ENCODE measurements at regions not wholly inside any gene's neighbourhood (a gene's known extent, or its start where the extent isn't known, plus 50 kb on each side); places are given as distances from the start of the nearest gene placed in this dataset.

DNA sequence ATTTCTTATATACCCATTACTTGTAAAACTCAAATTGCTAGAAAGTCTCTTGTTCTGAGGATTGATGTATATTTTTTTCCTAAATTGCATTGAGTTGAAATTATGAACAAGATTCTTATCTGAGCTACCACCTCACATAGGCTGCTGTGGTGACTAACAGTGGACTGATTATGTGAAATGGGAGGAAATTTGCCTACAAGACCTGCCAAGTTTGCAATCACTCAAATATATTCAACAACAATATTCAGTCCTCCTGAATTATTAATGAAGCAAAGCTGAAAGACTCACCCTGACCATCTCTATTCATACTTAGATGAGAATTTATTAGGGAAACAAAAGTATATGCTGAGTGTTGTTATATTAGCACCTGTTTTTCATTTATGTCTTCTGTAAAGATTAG, 412.6 kb upstream of the SEMA6D start:
- no peak for DNase-seq (ENCODE audit: low read depth)

DNA sequence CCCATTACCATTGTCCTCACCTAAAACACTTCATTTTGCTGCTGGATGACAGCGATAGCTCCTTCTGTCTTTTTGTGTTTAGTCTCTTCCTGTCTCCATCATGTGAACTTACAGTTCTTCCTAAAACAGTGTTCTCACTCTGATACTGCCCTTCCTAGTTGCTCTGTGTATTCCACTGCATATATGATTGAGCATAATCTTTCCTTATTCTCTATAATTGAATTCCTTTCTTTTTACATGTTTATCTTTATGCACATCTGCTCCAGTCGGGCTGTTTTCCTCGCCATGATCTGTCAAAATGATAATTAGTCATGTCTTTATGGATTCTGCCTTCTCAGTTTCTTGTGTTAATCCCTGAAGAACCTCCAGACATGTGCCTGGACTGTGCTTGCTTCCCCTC, 405.1 kb upstream of the SEMA6D start:
- DNase-seq (ENCODE audit: low read depth), result no peak

DNA sequence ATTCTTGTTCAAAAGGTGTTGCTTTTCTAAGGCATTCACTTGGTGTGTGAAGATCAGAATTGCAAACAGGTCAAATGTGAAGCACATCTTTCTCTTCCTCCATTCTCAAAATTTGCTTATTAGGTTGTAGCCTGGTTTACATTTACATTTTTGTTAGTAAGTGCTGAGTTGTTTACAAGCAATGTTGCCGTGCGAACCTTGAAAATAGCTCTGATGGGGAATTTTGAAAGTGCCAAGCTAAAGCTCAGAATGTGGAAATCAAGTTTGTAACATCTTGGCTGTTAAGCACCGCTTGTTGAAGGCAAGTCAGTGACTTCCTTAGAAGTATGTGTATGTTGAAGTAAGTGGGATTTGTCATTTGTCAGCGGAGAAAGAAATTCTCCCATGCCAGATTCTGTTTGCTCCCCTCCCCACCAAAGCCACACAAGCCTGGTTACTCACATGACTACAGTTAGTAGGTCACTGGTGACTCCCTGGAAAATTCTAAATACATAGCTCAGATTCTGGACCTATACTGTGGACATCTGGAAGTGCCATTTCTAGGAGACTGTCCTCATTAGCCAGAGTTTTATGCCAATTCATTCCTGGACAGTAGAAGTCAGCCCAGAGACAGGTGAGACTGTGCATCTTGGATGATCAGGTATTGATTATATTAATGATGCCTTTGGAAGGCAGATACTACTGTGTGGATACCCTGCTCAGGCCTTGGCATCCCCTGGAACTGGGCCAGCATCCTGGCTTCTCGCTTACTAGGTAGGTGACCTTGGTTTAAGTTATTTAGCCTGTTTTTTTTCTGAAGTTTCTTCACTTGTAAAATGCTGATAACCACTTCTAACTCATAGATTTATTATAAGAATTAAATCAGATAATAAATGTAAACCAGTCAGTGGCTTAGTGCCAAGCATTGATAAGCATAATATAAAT, 390.6 kb upstream of the SEMA6D start:
- no peak for DNase-seq (ENCODE audit: low read depth)

DNA sequence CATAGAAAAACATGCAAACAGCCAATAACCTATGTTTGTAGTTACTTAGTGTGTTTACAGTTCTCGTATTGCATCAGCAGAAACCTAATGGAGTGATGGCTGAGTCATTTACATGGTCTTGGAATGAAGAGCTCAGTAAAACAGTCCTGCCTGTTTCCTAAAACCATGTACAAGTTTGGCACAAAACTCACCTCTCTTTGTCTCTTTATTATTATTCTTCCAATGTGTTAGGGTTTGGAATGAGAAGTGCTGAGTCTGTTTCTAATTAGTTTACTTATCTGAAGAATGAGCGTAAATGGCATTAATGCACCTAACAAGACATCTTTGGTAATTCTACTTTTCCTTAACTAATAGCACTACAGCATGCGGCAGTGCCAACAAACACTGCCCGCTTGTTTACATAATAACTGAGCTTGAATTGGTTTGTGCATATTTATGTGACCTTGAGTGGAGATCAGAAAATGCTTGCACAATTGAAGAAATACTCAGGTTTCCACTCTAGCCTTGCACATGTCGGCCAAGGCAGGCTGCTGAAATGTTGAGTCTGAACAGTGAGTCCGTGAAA, 385.4 kb upstream of the SEMA6D start:
- peak; percentile 41 for DNase-seq (ENCODE audit: low read depth)

DNA sequence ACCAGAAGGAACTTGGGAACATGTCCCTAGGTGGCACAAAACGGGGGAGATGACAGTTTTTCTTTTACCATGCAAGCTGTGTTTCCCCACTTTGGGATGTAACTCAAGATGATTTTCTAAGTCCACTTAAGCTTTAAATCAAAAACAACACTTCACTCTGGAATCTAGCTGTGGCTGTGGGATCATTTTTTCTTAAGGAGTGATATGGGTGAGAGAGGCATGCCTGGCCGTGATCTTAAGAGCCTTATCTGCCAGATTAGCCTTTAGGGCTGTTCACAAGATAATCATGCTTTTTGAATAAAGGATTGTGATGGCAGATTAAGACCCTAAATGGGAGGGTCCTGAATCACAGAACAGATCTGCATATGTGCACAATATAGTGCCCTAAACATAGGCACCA, 384.8 kb upstream of the SEMA6D start:
- peak; percentile 16 for DNase-seq (ENCODE audit: low read depth)

DNA sequence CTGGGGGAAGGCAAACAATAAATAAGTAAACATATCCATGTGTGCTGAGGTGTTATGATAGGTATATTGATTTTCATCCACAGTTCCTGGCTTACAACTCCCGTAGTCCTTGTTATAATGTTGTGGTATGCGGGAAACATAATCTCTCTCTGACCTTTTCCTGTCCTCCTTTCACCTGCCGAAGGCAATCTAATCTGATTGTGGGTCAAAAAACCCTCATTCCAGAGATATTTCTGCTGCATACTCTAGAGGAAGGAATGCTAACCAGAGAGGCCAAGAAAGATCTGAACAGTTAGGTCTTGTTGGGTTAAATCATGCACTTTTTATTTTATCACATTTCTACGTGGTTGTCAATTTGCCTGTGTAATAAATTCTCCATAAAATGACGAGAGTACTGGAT, 383.6 kb upstream of the SEMA6D start:
- peak; percentile 37 for DNase-seq (ENCODE audit: low read depth)

DNA sequence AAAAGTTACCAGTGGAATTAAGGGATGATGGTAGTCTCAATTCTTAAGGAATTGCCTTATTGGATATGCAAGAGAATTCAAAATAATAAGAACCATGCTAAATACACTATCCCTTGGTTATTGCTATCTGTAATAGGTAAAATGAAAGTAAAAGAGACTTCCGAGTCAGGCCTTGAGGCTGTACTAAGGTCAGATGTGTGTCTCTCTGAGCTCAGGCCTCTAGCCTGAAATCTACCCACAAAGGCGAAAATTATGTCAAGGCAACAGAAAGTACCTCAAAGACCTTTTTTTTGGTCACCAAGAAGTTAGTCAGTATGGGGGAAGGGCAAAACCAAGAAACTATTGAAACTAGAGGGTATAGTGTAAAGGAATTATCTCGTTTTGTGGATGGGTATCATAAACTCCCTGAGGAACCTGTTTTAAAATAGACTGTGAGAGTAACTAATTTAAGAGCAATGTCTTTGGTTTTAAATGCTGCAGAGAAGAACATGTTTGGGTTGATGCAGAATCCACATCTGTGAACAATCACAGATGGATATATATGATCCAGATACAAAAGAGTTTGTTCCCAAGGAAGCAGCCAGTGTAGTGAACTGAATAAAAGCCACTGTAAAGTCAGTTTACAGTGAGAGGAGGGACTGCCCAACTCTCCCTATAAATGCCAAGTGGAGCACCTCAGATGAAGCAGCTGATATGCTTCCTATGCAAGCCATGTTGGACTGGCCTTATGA, 382.3 kb upstream of the SEMA6D start:
- DNase-seq (ENCODE audit: low read depth), result peak; percentile 1

DNA sequence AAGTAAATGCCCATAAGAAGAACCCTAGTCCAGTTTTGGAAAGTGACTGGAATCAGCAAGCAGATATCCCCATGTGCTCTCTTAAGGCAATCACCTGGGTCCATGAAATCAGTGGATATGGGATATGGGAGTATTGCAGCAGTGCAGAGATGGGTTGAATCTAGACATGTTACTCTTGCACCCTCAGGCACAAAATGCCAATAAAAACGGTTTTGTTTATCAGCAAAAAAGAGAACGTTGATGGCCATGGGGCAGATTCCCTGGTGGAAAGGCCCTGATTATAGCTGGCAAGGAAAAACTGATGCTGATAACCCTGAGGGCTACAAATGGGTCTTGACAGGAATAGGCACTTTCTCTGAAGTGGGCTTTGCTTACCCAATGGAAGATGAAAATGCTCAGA, 380.2 kb upstream of the SEMA6D start:
- no peak for DNase-seq (ENCODE audit: low read depth)

DNA sequence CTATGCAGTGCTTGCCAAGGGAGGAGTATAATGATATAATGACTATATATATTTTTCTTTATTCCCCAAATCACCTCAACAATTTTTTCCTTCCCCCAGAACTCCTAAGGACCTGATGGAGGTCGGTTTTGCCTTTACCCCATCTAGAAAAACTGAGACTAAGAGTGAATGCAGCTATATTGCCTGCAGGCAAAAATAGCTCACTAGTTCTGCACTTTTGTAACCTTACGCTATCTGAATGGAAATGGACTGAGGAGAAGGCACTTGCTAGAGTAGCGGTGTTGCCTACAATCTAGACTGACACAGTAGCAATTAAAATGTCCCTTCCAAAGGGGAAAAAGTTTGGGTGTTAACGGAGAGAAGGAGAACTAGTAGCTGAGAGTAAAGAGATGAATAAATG, 379.5 kb upstream of the SEMA6D start:
- DNase-seq (ENCODE audit: low read depth), result no peak

DNA sequence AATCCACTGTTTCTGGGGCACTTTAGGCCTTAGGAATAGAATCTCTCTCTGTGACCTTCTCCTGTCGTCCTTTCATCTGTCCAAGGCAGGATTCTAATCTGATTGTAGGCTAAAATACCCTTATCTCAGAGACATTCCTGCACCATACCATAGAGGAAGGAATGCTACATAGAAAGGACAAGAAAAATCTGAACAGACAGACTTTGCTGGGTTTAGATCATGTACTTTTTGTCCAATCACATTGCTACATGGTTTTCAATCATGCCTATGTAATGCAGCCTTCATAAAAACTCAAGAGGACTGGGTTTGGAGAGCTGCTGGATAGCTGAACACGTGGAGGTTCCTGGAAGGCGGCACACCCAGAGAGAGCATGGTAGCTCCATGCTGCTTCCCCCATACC, 378.5 kb upstream of the SEMA6D start:
- DNase-seq (ENCODE audit: low read depth), result no peak

DNA sequence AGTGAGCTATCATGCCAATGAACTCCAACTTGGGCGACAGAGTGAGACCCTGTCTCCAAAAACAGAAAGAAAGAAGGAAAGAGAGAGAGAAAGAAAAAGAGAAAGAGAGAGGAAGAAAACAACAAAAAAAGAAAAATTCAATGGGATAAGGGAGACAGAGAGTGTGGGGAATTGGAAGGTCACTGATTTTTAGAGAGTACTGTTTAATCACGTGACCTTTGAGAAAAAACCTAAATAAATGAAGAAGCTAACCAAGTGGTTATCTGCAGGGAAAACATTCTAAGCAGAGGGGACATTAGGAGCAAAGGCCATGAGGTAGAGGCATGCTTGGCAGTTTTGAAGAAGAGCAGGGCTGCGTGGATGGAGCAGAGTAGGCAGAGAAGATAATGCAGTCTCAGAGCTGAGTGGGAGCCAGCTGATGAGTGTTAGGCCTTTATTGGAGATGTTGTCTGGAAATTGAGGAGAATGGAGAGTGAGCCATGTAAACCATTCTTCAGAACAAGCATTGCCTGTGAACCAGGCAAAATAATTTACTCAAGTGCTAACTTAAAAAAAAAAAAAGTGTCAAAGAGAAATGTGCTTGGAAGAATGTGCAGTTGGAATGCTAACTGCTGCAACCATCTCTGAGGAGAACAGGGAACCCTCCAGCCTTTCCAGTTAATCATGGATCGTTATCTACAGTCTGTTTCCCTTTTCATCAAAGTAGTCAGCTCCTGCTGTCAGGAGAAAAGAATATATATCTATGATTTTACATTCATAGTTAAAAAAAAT, 377.3 kb upstream of the SEMA6D start:
- DNase-seq (ENCODE audit: low read depth), result no peak

DNA sequence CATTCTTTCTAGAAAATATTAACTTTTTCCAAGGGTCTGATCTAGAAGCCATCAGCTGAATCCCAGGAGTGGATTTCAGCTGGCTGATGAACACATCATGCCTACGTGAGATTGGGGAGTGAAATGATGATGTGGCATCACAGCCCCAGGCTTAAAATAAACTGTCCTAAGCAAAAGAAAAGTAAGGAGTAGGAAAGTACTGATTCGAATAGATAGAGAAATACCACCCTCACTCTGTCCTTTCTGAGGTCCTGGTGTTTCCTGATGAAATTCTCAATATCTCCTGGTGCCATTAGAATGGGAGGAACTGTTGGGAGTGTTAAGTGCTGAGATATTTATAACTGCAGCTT, 376.8 kb upstream of the SEMA6D start:
- no peak for DNase-seq (ENCODE audit: low read depth)

DNA sequence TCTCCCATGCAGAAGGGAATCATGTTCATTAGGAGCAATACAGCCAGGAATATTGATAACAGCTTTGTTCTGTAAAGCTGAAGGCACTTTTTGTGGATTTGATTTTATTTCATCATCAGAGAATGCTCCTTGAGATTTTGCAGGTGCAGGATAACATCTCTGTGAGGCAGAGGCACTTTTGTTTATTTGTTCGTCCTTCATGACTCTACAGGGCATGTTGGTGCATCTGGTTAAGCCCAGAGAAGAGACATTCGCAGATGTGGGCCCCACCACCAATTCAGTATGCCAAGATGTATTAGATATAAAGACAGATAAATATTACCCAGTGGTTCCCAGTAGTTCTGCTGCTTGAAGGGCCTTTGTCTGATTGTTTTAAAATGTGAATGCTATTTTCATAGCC, 368.1 kb upstream of the SEMA6D start:
- DNase-seq (ENCODE audit: low read depth), result no peak

DNA sequence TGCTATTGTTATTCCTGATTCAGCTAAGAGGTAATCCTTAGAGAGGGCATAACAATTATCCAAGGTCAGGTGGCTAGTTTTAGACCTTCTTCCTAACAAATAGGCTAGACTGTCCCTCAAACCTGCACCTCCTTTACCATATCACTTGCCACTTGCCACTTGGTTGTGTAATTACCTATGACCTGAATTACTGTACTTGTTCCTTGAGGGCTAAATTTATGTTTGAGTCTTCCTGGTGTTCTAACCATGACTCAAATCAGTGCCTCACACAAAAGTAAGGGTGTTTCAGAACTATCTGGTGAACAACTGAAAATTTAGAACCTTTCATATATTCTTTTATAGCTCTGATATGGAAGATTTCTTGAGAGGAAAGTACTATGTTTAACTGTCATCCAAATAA, 365.8 kb upstream of the SEMA6D start:
- no peak for DNase-seq (ENCODE audit: low read depth)

DNA sequence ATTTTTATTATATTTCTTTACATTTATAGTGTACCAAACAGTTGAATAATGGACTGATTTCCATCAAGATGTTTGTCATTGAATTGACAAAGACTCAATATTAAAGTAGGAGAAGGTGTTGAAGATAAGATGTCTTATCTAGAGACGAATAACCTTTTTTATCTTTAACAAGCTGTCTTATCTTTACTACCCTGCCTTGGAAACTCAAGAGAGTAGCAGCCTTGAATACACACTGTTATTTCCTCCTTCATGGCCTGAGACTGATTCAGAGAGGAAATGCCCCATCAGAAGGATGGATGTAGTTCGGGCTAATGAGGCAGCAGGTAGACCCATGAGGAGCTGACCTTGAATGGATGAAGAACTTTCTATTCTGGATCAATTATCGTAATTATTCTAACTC, 365.1 kb upstream of the SEMA6D start:
- no peak for DNase-seq (ENCODE audit: low read depth)

DNA sequence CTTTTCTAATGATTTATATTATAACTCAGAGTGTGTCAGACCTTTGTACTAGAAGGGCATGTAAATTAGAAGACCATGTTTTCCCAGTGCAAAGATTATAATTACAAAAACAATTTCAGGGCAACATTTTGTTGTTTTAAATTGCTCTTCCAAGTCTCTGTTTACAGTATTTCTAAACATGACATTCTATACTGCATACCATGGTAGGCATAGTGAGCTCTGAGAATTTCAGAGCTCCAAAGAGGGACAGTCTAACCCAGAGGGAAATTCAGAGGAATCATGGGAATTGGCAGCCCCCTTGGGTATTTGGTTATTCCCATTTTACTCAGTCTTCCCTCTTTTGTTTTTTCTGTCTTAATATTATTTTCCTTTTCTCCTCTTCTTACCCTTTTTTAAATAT, 361.5 kb upstream of the SEMA6D start:
- DNase-seq (ENCODE audit: low read depth), result no peak

DNA sequence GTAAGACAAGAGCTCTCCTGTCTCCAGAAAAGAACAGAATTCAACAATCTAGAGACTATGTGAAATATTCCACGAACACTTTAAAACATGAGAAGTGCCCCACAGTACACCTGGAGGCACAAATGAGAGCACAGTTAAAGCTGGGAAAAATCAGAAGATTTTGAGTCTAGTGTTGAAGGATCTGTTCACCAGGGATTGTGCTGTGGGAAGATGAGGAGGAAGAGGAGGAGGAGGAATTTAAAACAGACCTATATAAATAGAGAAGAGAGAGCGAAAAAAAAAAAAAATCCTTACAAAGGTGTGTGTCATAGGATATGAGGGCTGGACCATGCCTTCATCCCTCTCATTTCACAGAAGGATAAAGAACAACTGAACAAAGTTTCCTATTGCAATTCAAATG, 361.0 kb upstream of the SEMA6D start:
- no peak for DNase-seq (ENCODE audit: low read depth)

DNA sequence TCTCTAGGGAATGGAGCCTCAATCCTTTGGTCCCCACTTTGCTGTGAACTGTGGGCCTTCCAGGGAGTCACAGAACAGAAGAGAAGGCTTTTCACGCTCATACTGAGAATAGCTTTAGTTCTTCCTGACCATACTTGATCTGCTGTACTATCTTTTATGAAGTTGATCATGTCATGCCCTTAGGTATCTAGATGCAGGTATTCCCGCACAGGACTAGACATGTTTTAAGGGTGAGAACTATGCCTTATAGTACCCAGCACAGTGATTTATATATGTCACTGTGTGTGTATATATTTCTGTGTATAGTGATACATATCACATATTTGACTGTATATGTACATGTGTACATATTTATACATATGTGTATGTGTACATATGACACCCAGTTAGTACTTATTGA, 358.4 kb upstream of the SEMA6D start:
- DNase-seq (ENCODE audit: low read depth), result no peak

DNA sequence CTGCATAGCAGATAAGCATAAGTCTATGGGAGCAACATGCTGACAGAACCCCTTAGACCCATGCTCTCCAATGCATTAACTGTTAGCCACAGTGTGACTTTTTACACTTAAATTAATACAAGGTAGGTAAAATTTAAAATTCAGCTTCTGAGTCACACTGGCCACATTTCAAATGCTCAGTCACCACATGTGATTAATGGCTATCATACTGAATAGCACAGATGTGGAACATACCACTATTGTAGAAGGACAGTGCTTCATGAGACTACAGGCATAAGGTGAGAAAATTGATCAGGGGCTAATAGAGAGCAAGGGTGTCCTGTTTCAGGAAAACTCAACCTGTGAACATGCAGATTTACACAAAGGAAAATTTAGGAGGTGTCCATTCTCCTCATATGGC, 357.0 kb upstream of the SEMA6D start:
- DNase-seq (ENCODE audit: low read depth), result no peak

DNA sequence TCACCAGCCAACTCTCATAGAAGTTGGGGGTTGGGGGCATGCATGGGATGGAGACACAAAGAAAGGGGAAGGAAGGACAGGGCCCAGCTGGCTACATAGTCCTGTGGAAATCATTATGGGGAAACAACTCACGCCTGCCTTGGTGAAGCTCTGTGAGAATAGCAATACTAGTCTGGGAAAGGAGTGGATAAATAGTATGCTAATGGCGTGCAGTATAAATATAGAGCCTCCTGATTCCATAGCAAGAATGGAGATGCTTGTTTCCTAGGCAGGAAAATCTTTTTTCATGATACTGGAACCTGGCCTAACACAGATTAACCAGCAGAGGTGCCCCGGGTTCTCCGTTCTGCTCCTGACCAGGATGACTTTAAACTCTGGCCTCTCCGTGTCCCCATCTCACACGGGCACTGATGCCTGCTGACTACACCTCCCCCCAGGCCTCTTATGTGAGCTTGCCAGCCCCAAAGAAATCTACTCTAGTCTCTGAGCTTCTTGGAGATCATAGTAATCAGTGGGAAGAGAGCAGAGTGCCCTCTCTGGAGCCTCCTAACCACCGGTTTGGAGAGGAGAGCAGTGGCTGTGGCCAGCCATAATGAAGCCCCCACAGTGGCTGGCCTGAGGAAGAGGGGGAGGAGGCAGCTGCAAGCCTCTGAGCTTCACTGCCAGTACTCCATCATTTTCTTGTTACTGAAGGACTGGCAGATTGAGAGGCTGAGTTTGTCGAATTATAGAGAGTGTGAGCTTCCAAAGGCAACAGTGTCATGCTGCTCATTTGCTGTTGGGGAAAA, 355.0 kb upstream of the SEMA6D start:
- no peak for DNase-seq (ENCODE audit: low read depth)

DNA sequence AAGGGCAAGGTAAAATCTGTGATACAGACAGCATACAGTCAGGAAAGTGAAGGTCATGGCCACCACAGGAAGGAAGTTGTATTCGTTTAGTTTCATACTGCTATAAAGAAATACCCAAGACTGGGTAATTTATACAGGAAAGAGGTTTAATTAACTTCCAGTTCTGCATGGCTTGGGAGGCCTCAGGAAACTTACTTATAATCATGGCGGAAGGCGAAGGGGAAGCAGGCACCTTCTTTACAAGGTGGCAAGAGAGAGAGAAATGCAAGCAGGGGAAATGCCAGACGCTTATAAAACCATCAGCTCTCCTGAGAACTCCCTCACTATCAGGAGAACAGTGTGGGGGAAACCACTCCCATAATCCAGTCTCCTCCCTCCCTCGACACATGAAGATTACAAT, 353.7 kb upstream of the SEMA6D start:
- no peak for DNase-seq (ENCODE audit: low read depth)
